Trophoblast cell (in vitro differentiated cells and primary cell): ENCODE measurements at regions not wholly inside any gene's neighbourhood (a gene's known extent, or its start where the extent isn't known, plus 50 kb on each side); places are given as distances from the start of the nearest gene placed in this dataset.

Experiments
- DNase-seq, 2 donors: peaks; one replicate each; pipeline ENCODE4 v3.0.0-alpha.2; 2016
- H2AFZ ChIP-seq: 2 replicates; pipeline ENCODE4 v1.6.1; 2013; ENCODE audit warnings: low read length, moderate library complexity, mild to moderate bottlenecking; ENCODE audit not compliant: insufficient read depth, poor library complexity
- H2AK5ac ChIP-seq: 2 replicates; pipeline ENCODE4 v1.6.1; 2013; ENCODE audit warnings: mild to moderate bottlenecking, low read length
- H2BK120ac ChIP-seq: 2 replicates; pipeline ENCODE4 v1.6.1; 2013; ENCODE audit warnings: low read length, mild to moderate bottlenecking, moderate library complexity; ENCODE audit not compliant: insufficient read depth, poor library complexity
- H2BK12ac ChIP-seq: 2 replicates; pipeline ENCODE4 v1.6.1; 2013; ENCODE audit warnings: mild to moderate bottlenecking, low read length, moderate library complexity
- H2BK5ac ChIP-seq: 2 replicates; pipeline ENCODE4 v1.6.1; 2013; ENCODE audit warnings: low read length, low read depth, moderate library complexity, mild to moderate bottlenecking; ENCODE audit not compliant: poor library complexity
- H3K14ac ChIP-seq: 2 replicates; pipeline ENCODE4 v1.6.1; 2013; ENCODE audit warnings: mild to moderate bottlenecking, low read length
- H3K18ac ChIP-seq: 2 replicates; pipeline ENCODE4 v1.6.1; 2013; ENCODE audit warnings: mild to moderate bottlenecking, low read length
- H3K23ac ChIP-seq: 2 replicates; pipeline ENCODE4 v1.6.1; 2013; ENCODE audit warnings: low read length
- H3K27ac ChIP-seq: 2 replicates; pipeline ENCODE4 v1.5.1; 2013; ENCODE audit warnings: low read depth, mild to moderate bottlenecking, inconsistent platforms, low read length, moderate library complexity
- H3K27me3 ChIP-seq: 2 replicates; pipeline ENCODE4 v1.6.1; 2013; ENCODE audit warnings: inconsistent platforms, mild to moderate bottlenecking, low read length, moderate library complexity; ENCODE audit not compliant: insufficient read depth
- H3K36me3 ChIP-seq, 2 experiments: 1 replicate in 1 of 2; 2 replicates in 1 of 2; pipeline ENCODE4 v1.6.1; 2013; ENCODE audit warnings: low read length in 2 of 2, mild to moderate bottlenecking in 2 of 2, moderate library complexity in 1 of 2; ENCODE audit not compliant: insufficient read depth in 2 of 2, control insufficient read depth in 1 of 2
- H3K4ac ChIP-seq: 2 replicates; pipeline ENCODE4 v1.6.1; 2013; ENCODE audit warnings: low read depth, mild to moderate bottlenecking, low read length, moderate library complexity
- H3K4me1 ChIP-seq, 2 experiments: 1 replicate in 1 of 2; 2 replicates in 1 of 2; pipeline ENCODE4 v1.6.1; 2013; ENCODE audit warnings: low read length in 2 of 2, mild to moderate bottlenecking in 2 of 2, moderate library complexity in 1 of 2; ENCODE audit not compliant: insufficient read depth in 2 of 2, control insufficient read depth in 1 of 2
- H3K4me2 ChIP-seq: 2 replicates; pipeline ENCODE4 v1.6.1; 2013; ENCODE audit warnings: inconsistent platforms, mild to moderate bottlenecking, low read length, moderate library complexity
- H3K4me3 ChIP-seq: 2 replicates; pipeline ENCODE4 v1.5.1; 2013; ENCODE audit warnings: mild to moderate bottlenecking, low read depth, low read length, inconsistent platforms
- H3K79me1 ChIP-seq: one replicate; pipeline ENCODE4 v1.6.1; 2013; ENCODE audit warnings: low read length
- H3K79me2 ChIP-seq: 2 replicates; pipeline ENCODE4 v1.6.1; 2013; ENCODE audit warnings: low read length, mild to moderate bottlenecking; ENCODE audit not compliant: control insufficient read depth, insufficient read depth, poor library complexity
- H3K9ac ChIP-seq: 2 replicates; pipeline ENCODE4 v1.6.1; 2013; ENCODE audit warnings: mild to moderate bottlenecking, low read length
- H3K9me3 ChIP-seq: 2 replicates; pipeline ENCODE4 v1.6.1; 2013; ENCODE audit warnings: low read depth, mild to moderate bottlenecking, control low read depth, inconsistent platforms, low read length; ENCODE audit not compliant: insufficient read depth
- H4K12ac ChIP-seq: 2 replicates; pipeline ENCODE4 v1.6.1; 2013; ENCODE audit warnings: low read depth, mild to moderate bottlenecking, low read length, moderate library complexity
- H4K8ac ChIP-seq: 2 replicates; pipeline ENCODE4 v1.6.1; 2013; ENCODE audit warnings: low read depth, mild to moderate bottlenecking, low read length, moderate library complexity
- H4K91ac ChIP-seq: one replicate; pipeline ENCODE4 v1.6.1; 2013; ENCODE audit warnings: low read depth, mild to moderate bottlenecking, low read length, moderate library complexity
- WGBS: extraction: QIAGEN DNeasy Blood & Tissue Kit; methylation state at CpG from one replicate; pipeline ENCODE4 v1.1.7; 2013; ENCODE audit warnings: missing lambda C conversion rate; ENCODE audit not compliant: insufficient read length, insufficient coverage; ENCODE audit errors: extremely low coverage; 5-methylcytosine and 5-hydroxymethylcytosine counted together

DNA sequence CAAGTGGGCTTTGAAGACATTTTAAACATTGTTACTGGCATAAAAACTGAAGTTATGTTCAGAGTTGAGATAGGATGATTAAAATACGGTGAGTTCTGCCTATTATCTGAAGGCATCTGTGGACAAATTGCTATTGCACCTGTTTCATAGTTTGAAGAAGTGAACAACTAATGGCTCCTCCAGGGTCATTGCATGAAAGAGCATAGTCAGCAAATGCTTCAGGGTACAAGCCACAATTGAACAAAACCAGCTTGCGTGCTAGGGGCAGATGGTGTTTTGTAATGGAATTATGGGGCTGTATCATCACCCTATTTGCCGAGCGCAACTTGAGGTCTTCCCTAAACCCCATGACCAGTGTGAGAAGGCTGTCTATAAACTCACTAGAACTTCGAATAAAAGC, 369.1 kb downstream of the MTRR start:
- DNase-seq = no peak
- no peak overlapping the region for H2BK120ac ChIP-seq
- H3K4ac ChIP-seq = no peak overlapping the region
- H2BK12ac ChIP-seq = no peak overlapping the region
- no peak overlapping the region for H2AK5ac ChIP-seq
- no peak overlapping the region for H3K4me2 ChIP-seq
- H4K91ac ChIP-seq = no peak overlapping the region
- H3K4me3 ChIP-seq = no peak overlapping the region
- H3K18ac ChIP-seq = no peak overlapping the region
- no peak overlapping the region for H2AFZ ChIP-seq
- H2BK5ac ChIP-seq = no peak overlapping the region
- H3K14ac ChIP-seq = no peak overlapping the region
- H3K27me3 ChIP-seq = no peaks in the 10 kb centered on the region
- H3K27ac ChIP-seq = no peak overlapping the region
- H3K9me3 ChIP-seq = no peaks in the 10 kb centered on the region
- no peaks in the 10 kb centered on the region for H3K79me2 ChIP-seq
- no peak overlapping the region for H4K12ac ChIP-seq
- H3K23ac ChIP-seq = no peak overlapping the region
- H4K8ac ChIP-seq = no peak overlapping the region
- no peak overlapping the region for H3K9ac ChIP-seq
- H3K36me3 ChIP-seq = no peaks in the 10 kb centered on the region
- no peaks in the 10 kb centered on the region for H3K79me1 ChIP-seq
- no peaks in the 10 kb centered on the region for H3K4me1 ChIP-seq
- WGBS = no CpG with 5 or more reads among the region's 5 CpGs

DNA sequence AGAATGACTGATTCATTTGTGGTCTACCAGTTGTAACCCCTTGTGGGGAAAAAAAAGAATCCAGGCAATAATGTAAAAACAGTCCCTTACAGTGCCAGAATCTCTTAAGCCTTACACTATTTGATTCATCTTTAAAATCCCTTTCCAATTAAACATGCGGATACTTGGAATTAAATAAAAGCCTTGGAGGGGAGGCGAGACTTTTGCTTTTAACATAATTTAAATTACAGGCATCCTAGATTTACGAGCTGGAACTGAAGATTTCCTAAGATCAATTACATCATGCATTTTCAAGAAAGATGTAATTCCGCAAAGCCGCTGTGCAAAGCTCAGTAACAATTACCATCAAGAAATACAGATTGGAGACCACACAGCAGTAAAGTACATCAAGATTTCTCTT, 370.2 kb downstream of the MTRR start:
- Histone ChIP-seq H3K14ac (no peak overlapping the region), H3K23ac (no peak overlapping the region), H3K79me2 (no peaks in the 10 kb centered on the region), H3K79me1 (no peaks in the 10 kb centered on the region), H3K4me1 (no peaks in the 10 kb centered on the region), H3K4ac (no peak overlapping the region), H2BK12ac (no peak overlapping the region), H2AK5ac (no peak overlapping the region), H2AFZ (no peak overlapping the region), H3K36me3 (no peaks in the 10 kb centered on the region), H3K4me3 (no peak overlapping the region), H3K9ac (no peak overlapping the region), H3K27ac (no peak overlapping the region), H4K8ac (no peak overlapping the region), H2BK5ac (no peak overlapping the region), H3K27me3 (no peaks in the 10 kb centered on the region), H3K18ac (no peak overlapping the region), H3K4me2 (no peak overlapping the region), H4K12ac (no peak overlapping the region), H4K91ac (no peak overlapping the region), H2BK120ac (no peak overlapping the region), H3K9me3 (no peaks in the 10 kb centered on the region)
- WGBS = no CpG with 5 or more reads among the region's 5 CpGs
- no peak for DNase-seq

DNA sequence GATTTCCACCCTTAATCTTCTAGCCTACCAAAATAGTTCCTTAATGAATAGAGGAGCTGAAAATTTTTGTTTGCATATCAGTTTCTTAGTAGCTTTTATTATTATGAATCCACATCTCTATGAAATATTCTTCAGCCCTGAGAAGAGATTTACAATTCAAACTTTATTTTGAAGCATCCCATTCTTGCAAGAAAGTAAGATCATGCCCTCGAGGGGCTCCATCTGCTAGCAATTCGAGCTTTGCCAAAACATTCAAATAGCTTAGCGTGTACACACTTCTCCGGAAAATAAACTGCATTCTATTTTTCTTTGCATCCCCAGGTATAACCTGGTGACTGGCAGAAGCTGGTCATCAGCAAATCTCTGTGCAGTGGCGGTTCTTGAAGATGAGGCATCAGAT, 370.7 kb downstream of the MTRR start:
- Histone ChIP-seq H4K91ac (no peak overlapping the region), H3K79me1 (no peaks in the 10 kb centered on the region), H3K79me2 (no peaks in the 10 kb centered on the region), H2BK5ac (no peak overlapping the region), H3K4me2 (no peak overlapping the region), H2BK120ac (no peak overlapping the region), H2BK12ac (no peak overlapping the region), H3K9me3 (no peaks in the 10 kb centered on the region), H3K36me3 (no peaks in the 10 kb centered on the region), H3K18ac (no peak overlapping the region), H3K14ac (no peak overlapping the region), H3K4me1 (no peaks in the 10 kb centered on the region), H4K8ac (no peak overlapping the region), H3K4ac (no peak overlapping the region), H2AK5ac (no peak overlapping the region), H3K9ac (no peak overlapping the region), H2AFZ (no peak overlapping the region), H3K23ac (no peak overlapping the region), H3K27ac (no peak overlapping the region), H4K12ac (no peak overlapping the region), H3K4me3 (no peak overlapping the region), H3K27me3 (no peaks in the 10 kb centered on the region)
- WGBS = no CpG with 5 or more reads among the region's 5 CpGs
- no peak for DNase-seq

DNA sequence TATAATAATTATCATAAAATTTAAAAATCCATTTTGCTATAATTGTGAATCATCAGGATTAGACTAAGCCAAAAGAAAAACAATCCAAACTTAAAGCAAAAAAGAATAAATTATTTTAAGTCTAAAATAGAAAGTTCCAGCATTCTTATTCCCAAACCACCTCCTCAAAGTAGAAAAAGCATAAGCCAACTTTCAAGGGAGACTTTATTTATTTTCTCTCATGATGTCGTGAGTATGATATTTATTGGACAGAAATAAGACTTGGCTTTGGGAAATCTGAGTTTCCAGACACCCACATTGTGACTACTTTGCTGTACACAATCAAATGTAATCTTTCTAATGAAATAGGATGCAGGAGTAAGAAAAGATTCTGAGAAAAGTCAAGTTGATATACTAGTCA, 372.1 kb downstream of the MTRR start:
- Histone ChIP-seq H2AFZ (no peak overlapping the region), H3K9me3 (no peaks in the 10 kb centered on the region), H4K8ac (no peak overlapping the region), H3K79me1 (no peaks in the 10 kb centered on the region), H3K23ac (no peak overlapping the region), H2BK120ac (no peak overlapping the region), H2BK12ac (no peak overlapping the region), H3K14ac (no peak overlapping the region), H3K4me2 (no peak overlapping the region), H3K79me2 (no peaks in the 10 kb centered on the region), H3K27me3 (no peaks in the 10 kb centered on the region), H2AK5ac (no peak overlapping the region), H3K4ac (no peak overlapping the region), H3K4me3 (no peak overlapping the region), H3K4me1 (no peaks in the 10 kb centered on the region), H2BK5ac (no peak overlapping the region), H3K36me3 (no peaks in the 10 kb centered on the region), H3K18ac (no peak overlapping the region), H3K27ac (no peak overlapping the region), H4K91ac (no peak overlapping the region), H3K9ac (no peak overlapping the region), H4K12ac (no peak overlapping the region)
- DNase-seq = no peak
- no CpG with 5 or more reads among the region's 1 CpG for WGBS
